Uterus (tissue), 3 donors: ENCODE measurements at regions not wholly inside any gene's neighbourhood (a gene's known extent, or its start where the extent isn't known, plus 50 kb on each side); places are given as distances from the start of the nearest gene placed in this dataset.

Experiments used
- DNase-seq, 2 donors: peaks; one replicate each; pipeline ENCODE4 v3.0.0-alpha.2; 2019 to 2020
- H3K27ac ChIP-seq, 2 donors: fragments of 200-600 bp; sonication (generic); 1 replicate in 1 of 2; 2 replicates in 1 of 2; pipeline ENCODE4 v1.5.1; 2016 to 2018
- H3K27me3 ChIP-seq, 2 donors: fragments of 200-600 bp; sonication (generic); one replicate each; pipeline ENCODE4 v1.5.1; 2018 to 2019; ENCODE audit warnings: control low read depth in 1 of 2
- H3K36me3 ChIP-seq, 2 donors: fragments of 200-600 bp; sonication (generic); one replicate each; pipeline ENCODE4 v1.5.1; 2019; ENCODE audit warnings: control low read depth in 1 of 2
- H3K4me1 ChIP-seq, 2 donors: fragments of 200-600 bp; sonication (generic); one replicate each; pipeline ENCODE4 v1.5.1; 2018 to 2019; ENCODE audit warnings: control low read depth in 1 of 2
- H3K4me3 ChIP-seq, 2 donors: fragments of 200-600 bp; sonication (generic); 1 replicate in 1 of 2; 2 replicates in 1 of 2; pipeline ENCODE4 v1.5.1; 2018 to 2019; ENCODE audit warnings: mild to moderate bottlenecking in 1 of 2
- H3K9me3 ChIP-seq, 2 donors: fragments of 200-600 bp; sonication (generic); one replicate each; pipeline ENCODE4 v1.5.1; 2019; ENCODE audit warnings: control low read depth in 1 of 2
- CTCF ChIP-seq, 4 experiments: fragments of 200-600 bp in 2 of 4; fragments of 450-650 bp in 2 of 4; sonication (generic) in 2 of 4; IDR thresholded peaks; one replicate each; pipeline ENCODE4 v1.5.1; 2016 to 2019; ENCODE audit warnings: antibody characterized with exemption in 4 of 4, mild to moderate bottlenecking in 2 of 4, moderate library complexity in 1 of 4
- POLR2A ChIP-seq, 2 donors: fragments of 450-650 bp; IDR thresholded peaks; one replicate each; pipeline ENCODE4 v1.6.1; 2016; ENCODE audit warnings: antibody characterized with exemption in 2 of 2, mild to moderate bottlenecking in 1 of 2, moderate library complexity in 1 of 2
- intact Hi-C: fragments of 100-400 bp; cut with DNase I; formaldehyde crosslinking; loops from one replicate; pipeline ENCODE4 v1.15.1; 2023; ENCODE audit warnings: low total_unique reads
- donor health status: DM: yes; HTN: yes; CAD: no.

GRCh38 chr7:25665374-25665773, 437.1 kb upstream of the NPVF start:
- peaks cover 10 to 13% of the 10 kb centered on the region in 2 donors for H3K4me1 ChIP-seq
- no peaks in the 10 kb centered on the region for H3K27me3 ChIP-seq
- H3K27ac ChIP-seq, result peak overlapping the region; percentile 82
- intact Hi-C loops, result no loop called here
- peak; percentile 86 to 92 for DNase-seq
- no peaks in the 10 kb centered on the region for H3K36me3 ChIP-seq
- no peak overlapping the region for H3K4me3 ChIP-seq
- H3K9me3 ChIP-seq, result no peaks in the 10 kb centered on the region
- no peak for TF ChIP-seq CTCF (IDR thresholded peaks at IDR 0.05)
- no peak for TF ChIP-seq POLR2A (IDR thresholded peaks at IDR 0.05)

GRCh38 chr7:25665903-25666670, 437.8 kb upstream of the NPVF start:
- peaks cover 13 to 16% of the 10 kb centered on the region in 2 donors for H3K4me1 ChIP-seq
- intact Hi-C loops, result no loop called here
- peak overlapping the region; percentile 82 for H3K27ac ChIP-seq

GRCh38 chr7:25666671-25667060, 438.4 kb upstream of the NPVF start:
- Histone ChIP-seq H3K27me3 (no peaks in the 10 kb centered on the region), H3K27ac (peak overlapping the region; percentile 82), H3K4me1 (peaks cover 13 to 18% of the 10 kb centered on the region in 2 donors), H3K4me3 (no peak overlapping the region), H3K36me3 (no peaks in the 10 kb centered on the region), H3K9me3 (no peaks in the 10 kb centered on the region)
- no peak for DNase-seq
- intact Hi-C loops, result no loop called here
- TF ChIP-seq POLR2A (IDR thresholded peaks at IDR 0.05) (no peak), CTCF (IDR thresholded peaks at IDR 0.05) (no peak)

More at GRCh38 chr7:25665903-25666670, 437.8 kb upstream of the NPVF start:
- H3K4me3 ChIP-seq, result no peak overlapping the region
- no peaks in the 10 kb centered on the region for H3K27me3 ChIP-seq
- no peak for TF ChIP-seq CTCF (IDR thresholded peaks at IDR 0.05)
- no peak for TF ChIP-seq POLR2A (IDR thresholded peaks at IDR 0.05)
- no peak for DNase-seq
- H3K9me3 ChIP-seq, result no peaks in the 10 kb centered on the region
- no peaks in the 10 kb centered on the region for H3K36me3 ChIP-seq

- Histone ChIP-seq H3K4me3 (no peak overlapping the region), H3K9me3 (no peaks in the 10 kb centered on the region), H3K4me1 (peaks cover 9 to 25% of the 10 kb centered on the region in 2 donors), H3K36me3 (no peaks in the 10 kb centered on the region), H3K27ac (peak overlapping the region; percentile 82), H3K27me3 (no peaks in the 10 kb centered on the region)
- TF ChIP-seq POLR2A (IDR thresholded peaks at IDR 0.05) (no peak), CTCF (IDR thresholded peaks at IDR 0.05) (no peak)
- no peak for DNase-seq
- intact Hi-C loops, result no loop called here
These were observed 441.0 kb upstream of the NPVF start for GRCh38 chr7:25669281-25669781.
